Activated T-helper 9 cell treated with anti-CD3 and anti-CD28 coated beads, Interleukin-2, amount 50 U/mL, for 16 hours (primary cell): ENCODE measurements at regions not wholly inside any gene's neighbourhood (a gene's known extent, or its start where the extent isn't known, plus 50 kb on each side); places are given as distances from the start of the nearest gene placed in this dataset.
"Not testable (repeated sequence)": the region's sequence is repeated elsewhere in the genome, so short reads cannot be mapped to it uniquely, and the experiment has no call there.

Experiments
- DNase-seq: peaks from one replicate; pipeline ENCODE4 v3.0.0-alpha.2; 2020; ENCODE audit warnings: low read depth

DNA sequence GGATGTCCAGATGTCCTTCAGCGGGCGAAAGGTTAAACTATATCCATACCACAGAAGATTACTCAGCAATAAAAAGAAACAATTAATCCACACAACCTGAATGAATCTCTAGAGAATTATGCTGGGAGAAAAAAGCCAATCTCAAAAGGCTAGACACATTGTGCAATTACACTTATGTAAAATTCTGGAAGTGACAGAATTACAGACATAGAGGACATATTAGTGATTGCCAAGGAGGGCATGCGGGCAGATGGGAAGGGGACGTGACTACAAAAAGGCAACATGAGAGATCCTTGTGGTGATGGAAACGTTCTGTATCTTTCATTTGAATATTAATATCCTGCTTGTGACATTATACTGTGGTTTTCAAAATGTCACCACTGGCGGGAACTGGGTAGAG is 103.5 kb upstream of the BMAL1 start:
- no peak for DNase-seq

DNA sequence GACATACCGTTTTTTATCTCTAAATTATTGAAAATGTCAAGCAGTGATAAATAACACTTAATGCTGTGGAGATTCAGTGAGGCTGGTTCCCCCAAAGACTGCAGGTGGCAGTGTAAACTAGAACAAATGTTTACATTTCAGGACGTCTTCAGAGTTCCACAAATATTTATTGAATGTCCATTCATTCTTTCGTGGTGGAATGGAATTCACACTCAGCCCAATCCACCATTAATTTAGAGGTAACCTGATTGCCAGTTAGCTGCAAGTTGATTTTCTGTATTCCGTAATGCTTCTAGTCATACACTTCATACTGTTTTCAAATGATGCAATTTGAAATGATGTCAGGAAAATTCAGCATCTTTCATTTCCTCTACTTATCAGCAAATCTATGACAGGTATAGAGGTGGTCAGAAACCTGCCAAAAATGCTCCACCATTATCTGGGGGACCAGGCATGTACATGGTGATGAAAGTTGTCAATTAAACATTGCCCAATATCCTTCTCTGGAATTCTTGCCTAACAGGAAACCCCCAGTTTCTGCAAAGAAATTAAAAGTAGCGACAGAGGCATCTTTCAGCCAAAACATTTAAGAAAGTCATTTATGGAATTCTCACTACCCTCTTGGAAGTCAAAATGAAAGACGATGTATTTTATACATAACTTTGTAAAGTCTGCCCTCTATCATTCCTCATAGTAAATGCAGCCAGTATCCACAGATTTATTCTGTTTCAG is 94.3 kb upstream of the BMAL1 start:
- no peak for DNase-seq

DNA sequence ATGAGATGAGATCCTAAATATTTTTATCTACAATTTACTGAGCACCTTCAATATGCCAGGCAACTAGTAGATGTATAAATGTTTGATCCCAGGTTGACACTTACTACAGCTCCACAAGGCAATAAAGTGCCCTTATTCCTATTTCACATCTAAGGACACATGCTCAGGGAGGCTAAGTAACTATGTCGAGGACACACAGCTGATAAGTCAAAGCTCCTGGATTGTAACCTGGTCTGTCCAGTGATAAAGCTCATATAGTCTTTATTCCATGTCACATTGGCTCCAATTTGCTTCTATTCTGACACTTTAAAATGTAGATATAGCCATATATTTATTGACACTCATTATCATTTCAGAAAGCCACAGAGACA is 93.8 kb upstream of the BMAL1 start:
- DNase-seq: no peak

GRCh38 chr11:13184295-13184794 is 93.2 kb upstream of the BMAL1 start:
- no peak for DNase-seq

DNA sequence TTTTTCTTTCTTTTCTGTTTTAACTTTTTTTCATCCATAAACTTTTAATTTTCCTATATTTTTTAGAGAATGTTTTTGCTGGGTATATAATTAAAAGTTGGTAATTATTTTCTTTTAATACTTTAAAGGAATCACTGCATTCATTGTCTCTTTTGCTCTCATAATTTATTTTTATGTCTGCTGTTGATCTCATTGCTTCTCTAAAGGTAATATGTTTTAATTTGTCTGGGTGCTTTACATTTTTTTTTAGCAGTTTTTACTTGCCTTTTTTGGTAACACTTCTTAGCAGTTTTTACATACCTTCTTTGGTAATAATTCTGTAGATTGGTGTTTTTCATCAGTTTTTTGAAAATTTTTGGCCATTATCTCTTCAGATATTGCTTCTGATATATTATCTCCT is 89.4 kb upstream of the BMAL1 start:
- no peak for DNase-seq

DNA sequence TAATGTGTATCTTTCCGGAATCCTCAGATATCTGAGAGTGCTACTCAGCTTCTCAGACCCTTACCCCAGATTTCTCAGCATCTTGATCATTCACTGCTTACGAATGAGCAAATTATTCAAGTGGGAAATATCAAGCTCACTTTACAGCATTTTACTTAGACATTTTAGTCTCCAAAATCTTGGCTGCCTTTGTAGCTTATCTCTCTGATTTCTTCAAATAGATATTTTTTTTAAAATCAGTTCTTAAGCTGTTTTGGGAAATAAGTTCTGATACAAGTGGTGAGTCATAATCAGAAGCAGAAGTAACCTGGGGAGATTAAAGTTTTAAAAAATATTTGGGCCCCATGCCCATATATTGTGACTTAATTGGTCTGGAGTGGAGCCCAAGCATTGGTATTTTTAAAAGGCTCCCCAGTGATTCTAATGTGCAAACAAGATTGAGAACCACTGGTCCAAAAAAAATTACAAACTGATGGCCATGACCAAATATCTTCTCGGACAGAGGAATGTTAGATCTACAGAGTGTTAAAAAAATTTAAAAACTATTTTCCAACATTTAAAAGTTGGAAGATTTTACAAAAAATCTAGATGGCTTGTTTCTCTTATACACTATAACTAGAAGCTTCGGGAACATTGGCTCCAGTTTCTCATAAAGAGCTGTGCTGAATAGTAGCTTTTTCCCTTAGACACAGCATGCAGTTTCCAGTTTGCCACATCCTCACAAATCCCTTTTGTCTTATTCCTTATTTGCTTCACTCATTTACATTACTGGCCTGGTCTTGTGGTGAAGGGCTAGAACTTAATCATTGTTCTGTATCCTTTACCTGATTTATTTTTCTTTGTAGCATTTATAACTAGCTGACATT is 87.8 kb upstream of the BMAL1 start:
- no peak for DNase-seq

- no peak for DNase-seq
These were observed 84.0 kb upstream of the BMAL1 start for GRCh38 chr11:13193613-13194012.

- not testable (repeated sequence) for DNase-seq
These were observed 80.2 kb upstream of the BMAL1 start for GRCh38 chr11:13197374-13197773.

- no peak for DNase-seq
These were observed 72.1 kb upstream of the BMAL1 start for GRCh38 chr11:13205486-13205885.

DNA sequence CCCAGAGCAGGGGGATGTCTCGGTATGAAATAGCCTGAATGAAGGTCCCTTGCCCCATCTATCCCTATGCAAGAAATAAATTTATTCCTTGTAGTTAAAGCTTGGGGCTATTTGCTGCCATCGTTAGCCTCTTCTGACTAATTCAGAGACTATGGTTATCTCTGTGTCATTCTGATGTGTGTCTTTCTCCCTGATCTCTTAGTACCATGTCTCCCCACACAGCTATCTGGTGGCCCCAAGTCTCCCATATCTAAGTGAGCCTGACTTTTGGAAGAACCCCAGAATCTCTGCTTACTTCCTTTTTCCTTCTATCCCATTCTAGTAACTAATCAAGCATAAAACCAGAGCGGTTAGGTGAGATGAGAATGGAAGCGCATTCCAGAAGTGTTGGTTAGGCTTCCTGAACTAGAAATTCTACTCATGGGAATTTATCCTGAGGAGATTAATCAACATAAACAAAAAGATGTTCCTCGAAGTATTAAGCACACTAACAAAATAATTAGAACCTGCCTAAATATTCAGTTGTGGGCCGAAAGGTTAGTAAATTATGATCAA is 71.4 kb upstream of the BMAL1 start:
- no peak for DNase-seq

DNA sequence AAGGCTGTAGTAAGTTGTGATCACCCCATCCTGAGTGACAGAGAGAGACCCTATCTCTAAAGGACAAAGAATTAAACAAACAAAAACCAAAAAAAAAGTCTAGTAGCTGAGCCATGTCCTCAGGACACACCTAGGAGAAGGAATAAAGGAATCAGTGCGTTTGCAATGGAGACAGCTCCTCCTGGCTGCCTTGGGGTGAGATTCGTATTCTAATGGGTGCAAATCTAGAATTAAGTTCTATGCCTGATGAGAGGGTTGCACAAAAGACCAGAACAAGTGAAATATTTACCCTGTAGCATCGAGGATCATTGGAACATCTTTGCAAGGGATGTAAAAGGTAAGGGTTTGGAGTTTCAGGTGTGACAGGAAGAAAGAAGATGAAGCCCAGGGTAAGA is 70.3 kb upstream of the BMAL1 start:
- no peak for DNase-seq

GRCh38 chr11:13207665-13208594 is 69.7 kb upstream of the BMAL1 start:
- DNase-seq: no peak

GRCh38 chr11:13208921-13209320 is 68.7 kb upstream of the BMAL1 start:
- no peak for DNase-seq

GRCh38 chr11:13209379-13209778 is 68.2 kb upstream of the BMAL1 start:
- no peak for DNase-seq

- no peak for DNase-seq
These were observed 67.2 kb upstream of the BMAL1 start for GRCh38 chr11:13210424-13210823.

DNA sequence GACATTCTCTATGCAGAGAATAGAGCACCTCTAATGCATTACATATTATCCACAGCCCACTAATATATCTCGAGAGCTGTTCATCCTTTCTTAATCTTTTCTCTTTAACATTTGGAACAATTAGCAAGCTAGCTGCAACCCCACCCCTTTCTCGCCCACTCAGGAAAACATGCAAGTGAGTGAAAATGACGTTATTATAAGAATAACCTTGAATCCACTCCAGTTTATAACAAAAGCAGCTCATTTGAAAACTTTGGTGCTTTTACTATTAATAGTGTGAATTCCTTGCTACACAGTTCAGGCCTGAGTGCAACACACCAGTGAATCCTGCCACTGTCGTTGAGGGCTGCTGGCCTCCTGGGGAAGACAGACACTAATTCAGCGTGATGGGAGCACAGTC is 63.3 kb upstream of the BMAL1 start:
- no peak for DNase-seq

DNA sequence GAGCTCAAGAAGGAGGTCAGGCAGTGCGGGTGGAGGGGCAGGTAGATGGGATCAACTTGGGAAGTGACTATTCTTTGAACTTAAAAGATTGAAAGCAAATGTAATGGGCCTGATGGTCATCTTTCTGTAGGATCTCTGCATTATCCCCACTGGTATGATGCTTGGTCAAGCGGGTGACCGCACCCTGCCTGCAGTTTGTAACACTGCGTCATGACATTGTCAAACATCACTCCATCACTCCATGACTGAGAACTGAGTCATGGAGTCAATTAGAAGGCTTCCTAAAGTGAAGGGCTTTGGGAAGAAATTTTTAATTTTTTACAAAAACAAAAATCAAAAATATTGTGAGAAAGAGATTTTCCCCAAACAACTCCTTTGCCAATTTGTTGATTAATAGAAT is 62.4 kb upstream of the BMAL1 start:
- no peak for DNase-seq

DNA sequence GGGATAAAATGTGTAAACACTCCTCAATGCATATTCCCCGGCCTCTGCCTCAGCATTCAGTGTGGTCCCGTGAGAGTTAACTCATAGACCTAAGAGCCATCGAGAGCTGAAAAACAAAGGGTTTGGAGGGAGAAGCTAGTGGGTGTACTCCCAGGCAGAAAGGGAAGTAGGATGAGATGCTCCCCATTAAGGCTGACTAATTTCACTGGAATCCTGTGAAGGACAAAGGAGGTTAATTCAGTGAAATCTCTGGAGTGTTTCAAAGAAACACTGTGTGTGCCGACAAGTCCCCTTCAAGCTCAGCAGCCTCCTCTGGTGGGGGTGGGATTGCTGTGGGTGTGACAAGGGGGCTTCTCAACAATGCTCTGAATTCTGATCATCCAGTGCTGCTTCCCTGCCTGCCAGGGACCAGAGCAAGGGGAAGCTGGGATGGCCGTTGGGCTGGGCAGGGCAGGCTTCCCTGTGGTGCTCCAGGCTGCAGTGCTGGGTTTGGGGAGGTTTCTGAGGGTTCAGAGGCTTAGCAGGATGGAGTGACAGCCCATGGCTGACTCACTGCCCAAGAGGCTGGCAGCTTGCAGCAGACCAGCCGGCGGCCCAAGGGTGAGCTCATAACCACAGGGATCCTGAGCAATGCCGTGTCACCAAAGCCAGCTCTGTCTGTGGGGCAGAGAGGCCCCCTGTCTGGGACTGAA is 61.4 kb upstream of the BMAL1 start:
- DNase-seq: peak; percentile 20

DNA sequence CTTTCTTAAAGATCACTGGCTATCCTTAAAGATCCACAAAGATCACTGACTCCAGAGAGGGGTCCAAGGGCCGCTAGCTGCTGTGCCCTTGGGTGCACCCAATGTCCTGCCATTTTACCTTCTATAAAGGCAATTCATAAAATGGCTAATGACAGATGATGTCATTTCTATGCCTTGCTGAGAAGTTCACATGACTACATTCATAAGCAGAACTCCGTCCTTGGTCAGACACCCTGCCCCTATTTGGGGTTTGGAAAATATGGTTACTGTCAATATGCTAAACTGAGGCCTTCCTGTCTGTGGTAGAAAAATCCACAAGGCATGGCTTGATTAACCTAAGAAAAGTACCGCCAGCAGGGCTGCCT is 60.9 kb upstream of the BMAL1 start:
- no peak for DNase-seq

- DNase-seq: not testable (repeated sequence)
These were observed 58.9 kb upstream of the BMAL1 start for GRCh38 chr11:13218685-13219084.

DNA sequence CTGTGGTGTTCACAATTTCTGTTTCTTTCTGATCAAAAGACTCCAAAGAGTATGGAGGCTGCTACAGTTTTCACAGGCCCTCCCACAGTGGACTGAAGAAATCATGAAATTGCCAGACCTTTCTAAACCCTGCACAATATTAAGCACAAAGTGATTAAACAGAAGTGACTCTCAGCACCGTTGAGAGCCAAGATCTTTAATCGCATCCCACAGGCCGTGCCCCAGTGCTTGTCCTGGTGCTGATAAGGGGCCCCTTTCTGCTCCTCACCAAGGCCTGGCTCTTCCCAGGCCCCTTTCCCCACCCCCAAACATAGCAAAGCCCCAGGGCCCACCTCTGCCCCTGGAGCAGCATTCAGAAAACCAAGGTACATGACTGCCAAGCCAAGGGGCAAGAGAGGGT is 57.4 kb upstream of the BMAL1 start:
- no peak for DNase-seq
